Upper lobe of right lung (tissue), 1 donor: ENCODE measurements at regions not wholly inside any gene's neighbourhood (a gene's known extent, or its start where the extent isn't known, plus 50 kb on each side); places are given as distances from the start of the nearest gene placed in this dataset.

Experiments used
- ATAC-seq: fragments of 200-7000 bp; cut with Tn5 transposase; one replicate; pipeline ENCODE4 v1.9.1; 2020; ENCODE audit warnings: mild to moderate bottlenecking, moderate library complexity
- DNase-seq: peaks from one replicate; pipeline ENCODE4 v3.0.0-alpha.2; 2020
- H3K27ac ChIP-seq: fragments of 200-600 bp; one replicate; pipeline ENCODE4 v1.8.0; 2022
- H3K27me3 ChIP-seq: fragments of 200-600 bp; one replicate; pipeline ENCODE4 v1.8.0; 2022; ENCODE audit warnings: mild to moderate bottlenecking
- H3K36me3 ChIP-seq: fragments of 200-600 bp; one replicate; pipeline ENCODE4 v1.8.0; 2022
- H3K4me1 ChIP-seq: fragments of 200-600 bp; one replicate; pipeline ENCODE4 v1.8.0; 2022
- H3K4me3 ChIP-seq: fragments of 200-600 bp; one replicate; pipeline ENCODE4 v1.8.0; 2022; ENCODE audit warnings: mild to moderate bottlenecking
- H3K9me3 ChIP-seq: fragments of 200-600 bp; one replicate; pipeline ENCODE4 v1.8.0; 2022
- intact Hi-C: fragments of 100-400 bp; cut with DNase I; formaldehyde crosslinking; loops from one replicate; pipeline ENCODE4 v1.11.0; 2022
- TF ChIP-seq, protein P1 (sequence below): fragments of 200-600 bp; IDR thresholded peaks from one replicate; pipeline ENCODE4 v1.8.0; 2022; ENCODE audit warnings: antibody characterized with exemption
- donor health status: DM: no; HTN: yes; CAD: no; lungs with severe emphysema.

- ATAC-seq (no peak), DNase-seq (no peak)
- Histone ChIP-seq H3K4me3 (no peak overlapping the region), H3K27ac (no peak overlapping the region), H3K36me3 (no peaks in the 10 kb centered on the region), H3K27me3 (no peaks in the 10 kb centered on the region), H3K4me1 (no peaks in the 10 kb centered on the region), H3K9me3 (no peaks in the 10 kb centered on the region)
- TF ChIP-seq, protein P1, sequence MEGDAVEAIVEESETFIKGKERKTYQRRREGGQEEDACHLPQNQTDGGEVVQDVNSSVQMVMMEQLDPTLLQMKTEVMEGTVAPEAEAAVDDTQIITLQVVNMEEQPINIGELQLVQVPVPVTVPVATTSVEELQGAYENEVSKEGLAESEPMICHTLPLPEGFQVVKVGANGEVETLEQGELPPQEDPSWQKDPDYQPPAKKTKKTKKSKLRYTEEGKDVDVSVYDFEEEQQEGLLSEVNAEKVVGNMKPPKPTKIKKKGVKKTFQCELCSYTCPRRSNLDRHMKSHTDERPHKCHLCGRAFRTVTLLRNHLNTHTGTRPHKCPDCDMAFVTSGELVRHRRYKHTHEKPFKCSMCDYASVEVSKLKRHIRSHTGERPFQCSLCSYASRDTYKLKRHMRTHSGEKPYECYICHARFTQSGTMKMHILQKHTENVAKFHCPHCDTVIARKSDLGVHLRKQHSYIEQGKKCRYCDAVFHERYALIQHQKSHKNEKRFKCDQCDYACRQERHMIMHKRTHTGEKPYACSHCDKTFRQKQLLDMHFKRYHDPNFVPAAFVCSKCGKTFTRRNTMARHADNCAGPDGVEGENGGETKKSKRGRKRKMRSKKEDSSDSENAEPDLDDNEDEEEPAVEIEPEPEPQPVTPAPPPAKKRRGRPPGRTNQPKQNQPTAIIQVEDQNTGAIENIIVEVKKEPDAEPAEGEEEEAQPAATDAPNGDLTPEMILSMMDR: no peak
- intact Hi-C loops: no loop called here
Measured at GRCh38 chr10:120368927-120369326, 88.1 kb upstream of the PLPP4 start.

DNA sequence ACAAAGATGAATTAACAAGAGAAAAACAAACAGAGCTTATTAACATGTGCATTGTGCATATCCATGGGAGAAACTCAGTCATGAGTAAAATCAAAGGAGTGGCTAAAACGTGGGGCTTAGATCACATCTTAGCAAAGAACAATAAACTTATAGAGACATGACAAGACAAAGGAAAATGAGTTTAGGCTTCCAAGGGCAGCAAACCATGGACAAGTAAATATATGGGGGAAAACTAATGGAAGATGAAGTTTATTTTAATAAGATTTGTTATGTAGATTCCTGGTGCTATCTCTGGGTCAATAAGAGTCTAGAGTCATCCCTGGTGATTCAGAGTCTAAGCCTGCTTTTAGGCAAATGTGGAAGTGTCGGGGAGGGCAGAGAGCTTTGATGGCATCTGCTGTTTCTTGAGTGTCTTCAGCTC lies 87.2 kb upstream of the PLPP4 start:
- DNase-seq: no peak
- TF ChIP-seq, protein P1: no peak
- no peak overlapping the region for H3K27ac ChIP-seq
- H3K27me3 ChIP-seq: no peaks in the 10 kb centered on the region
- H3K36me3 ChIP-seq: no peaks in the 10 kb centered on the region
- ATAC-seq: no peak
- intact Hi-C loops: no loop called here
- H3K9me3 ChIP-seq: no peaks in the 10 kb centered on the region
- no peak overlapping the region for H3K4me3 ChIP-seq
- H3K4me1 ChIP-seq: no peaks in the 10 kb centered on the region

DNA sequence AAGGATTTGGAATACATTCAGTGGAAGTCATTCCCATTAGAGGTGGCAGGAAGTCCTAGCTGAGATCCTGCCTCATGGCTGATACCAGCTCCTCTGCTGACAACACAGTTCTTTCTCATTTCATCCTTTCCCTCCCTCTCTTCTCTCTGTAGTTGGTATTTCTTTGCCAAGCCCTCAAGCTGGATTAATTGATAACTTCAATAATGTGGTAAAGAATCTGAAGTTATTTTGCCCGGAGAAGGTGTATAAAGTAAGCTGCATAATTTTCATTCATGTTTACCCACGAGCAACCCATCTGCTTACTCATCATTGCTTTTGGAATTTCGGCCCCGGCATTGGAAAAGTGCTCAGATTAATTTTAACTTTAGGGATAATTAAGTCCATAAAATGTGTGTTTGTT lies 85.2 kb upstream of the PLPP4 start:
- H3K9me3 ChIP-seq: no peaks in the 10 kb centered on the region
- no peaks in the 10 kb centered on the region for H3K36me3 ChIP-seq
- ATAC-seq (no peak), DNase-seq (no peak)
- no peaks in the 10 kb centered on the region for H3K4me1 ChIP-seq
- intact Hi-C loops: no loop called here
- TF ChIP-seq, protein P1: no peak
- H3K27ac ChIP-seq: no peak overlapping the region
- H3K27me3 ChIP-seq: no peaks in the 10 kb centered on the region
- no peak overlapping the region for H3K4me3 ChIP-seq

- ATAC-seq (no peak), DNase-seq (no peak)
- Histone ChIP-seq H3K9me3 (no peaks in the 10 kb centered on the region), H3K27ac (no peak overlapping the region), H3K36me3 (no peaks in the 10 kb centered on the region), H3K4me1 (no peaks in the 10 kb centered on the region), H3K4me3 (no peak overlapping the region), H3K27me3 (no peaks in the 10 kb centered on the region)
- intact Hi-C loops: no loop called here
- TF ChIP-seq, protein P1: no peak
Measured at GRCh38 chr10:120372917-120373316, 84.1 kb upstream of the PLPP4 start.

- H3K36me3 ChIP-seq: no peaks in the 10 kb centered on the region
- TF ChIP-seq, protein P1: no peak
- DNase-seq (no peak), ATAC-seq (no peak)
- no peak overlapping the region for H3K27ac ChIP-seq
- no peak overlapping the region for H3K4me3 ChIP-seq
- H3K27me3 ChIP-seq: no peaks in the 10 kb centered on the region
- intact Hi-C loops: no loop called here
- no peaks in the 10 kb centered on the region for H3K4me1 ChIP-seq
- H3K9me3 ChIP-seq: no peaks in the 10 kb centered on the region
Measured at GRCh38 chr10:120375666-120376065, 81.4 kb upstream of the PLPP4 start.

GRCh38 chr10:120381931-120382330 lies 75.1 kb upstream of the PLPP4 start:
- no peaks in the 10 kb centered on the region for H3K27me3 ChIP-seq
- TF ChIP-seq, protein P1: no peak
- DNase-seq (no peak), ATAC-seq (no peak)
- no peaks in the 10 kb centered on the region for H3K36me3 ChIP-seq
- no peak overlapping the region for H3K4me3 ChIP-seq
- intact Hi-C loops: no loop called here
- no peak overlapping the region for H3K27ac ChIP-seq
- no peaks in the 10 kb centered on the region for H3K4me1 ChIP-seq
- H3K9me3 ChIP-seq: no peaks in the 10 kb centered on the region
